Left lung (tissue), 4 donors: ENCODE measurements at regions not wholly inside any gene's neighbourhood (a gene's known extent, or its start where the extent isn't known, plus 50 kb on each side); places are given as distances from the start of the nearest gene placed in this dataset.

Experiments
- ATAC-seq: fragments of 200-7000 bp; cut with Tn5 transposase; one replicate; pipeline ENCODE4 v1.9.1; 2020; ENCODE audit warnings: moderate library complexity
- DNase-seq, 4 donors: peaks; one replicate each; pipeline ENCODE4 v3.0.0-alpha.2; 2013 to 2020
- H3K27ac ChIP-seq, 2 donors: fragments of 200-600 bp; sonication (generic) in 1 of 2; one replicate each; pipeline versions ENCODE4 v1.5.0 to v1.8.0; 2020 to 2021
- H3K27me3 ChIP-seq, 2 donors: fragments of 200-600 bp; sonication (generic) in 1 of 2; one replicate each; pipeline versions ENCODE4 v1.5.0 to v1.8.0; 2020 to 2021
- H3K36me3 ChIP-seq, 2 donors: fragments of 200-600 bp; sonication (generic) in 1 of 2; one replicate each; pipeline versions ENCODE4 v1.5.0 to v1.8.0; 2020 to 2021
- H3K4me1 ChIP-seq, 2 donors: fragments of 200-600 bp; one replicate each; pipeline ENCODE4 v1.8.0; 2021
- H3K4me3 ChIP-seq, 2 donors: fragments of 200-600 bp; sonication (generic) in 1 of 2; one replicate each; pipeline versions ENCODE4 v1.5.0 to v1.8.0; 2020 to 2021; ENCODE audit warnings: mild to moderate bottlenecking in 1 of 2
- H3K9me3 ChIP-seq, 2 donors: fragments of 200-600 bp; sonication (generic) in 1 of 2; one replicate each; pipeline versions ENCODE4 v1.5.0 to v1.8.0; 2020 to 2021
- CTCF ChIP-seq, 2 donors: fragments of 200-600 bp; sonication (generic) in 1 of 2; IDR thresholded peaks; one replicate each; pipeline versions ENCODE4 v1.5.0 to v1.8.0; 2021; ENCODE audit warnings: antibody characterized with exemption in 2 of 2
- intact Hi-C, 2 donors: fragments of 100-400 bp; cut with DNase I; formaldehyde crosslinking; loops; one replicate each; pipeline versions ENCODE4 v1.11.2 to v1.14.2; 2022
- donor health status: DM: no; HTN: yes; CAD: no.
- donor health status: DM: no; HTN: no; CAD: no.

- no peak for ATAC-seq
- H3K27ac ChIP-seq, result no peak overlapping the region
- intact Hi-C loops, result no loop called here
Observed at GRCh38 chr1:76003946-76004345, 70.6 kb upstream of the ST6GALNAC3 start.

GRCh38 chr1:76005765-76006164 is 68.8 kb upstream of the ST6GALNAC3 start:
- intact Hi-C loops, result no loop called here
- Histone ChIP-seq H3K27me3 (no peaks in the 10 kb centered on the region), H3K9me3 (no peaks in the 10 kb centered on the region), H3K27ac (no peak overlapping the region), H3K36me3 (no peaks in the 10 kb centered on the region), H3K4me3 (no peak overlapping the region), H3K4me1 (no peaks in the 10 kb centered on the region)
- ATAC-seq (no peak), DNase-seq (no peak)
- no peak for TF ChIP-seq CTCF (IDR thresholded peaks at IDR 0.05)

More at GRCh38 chr1:76003946-76004345, 70.6 kb upstream of the ST6GALNAC3 start:
- Histone ChIP-seq H3K4me1 (no peaks in the 10 kb centered on the region), H3K36me3 (no peaks in the 10 kb centered on the region), H3K4me3 (no peak overlapping the region), H3K9me3 (no peaks in the 10 kb centered on the region), H3K27me3 (no peaks in the 10 kb centered on the region)
- DNase-seq, result no peak
- TF ChIP-seq CTCF (IDR thresholded peaks at IDR 0.05), result no peak

- no peaks in the 10 kb centered on the region for H3K9me3 ChIP-seq
- H3K4me3 ChIP-seq, result no peak overlapping the region
- ATAC-seq, result peak; percentile 38
- H3K27ac ChIP-seq, result no peak overlapping the region
- H3K36me3 ChIP-seq, result no peaks in the 10 kb centered on the region
- intact Hi-C loops, result no loop called here
- no peaks in the 10 kb centered on the region for H3K27me3 ChIP-seq
- H3K4me1 ChIP-seq, result no peaks in the 10 kb centered on the region
- TF ChIP-seq CTCF (IDR thresholded peaks at IDR 0.05), result no peak
- peak in 1 of 4 donors; percentile 12 for DNase-seq
Observed at GRCh38 chr1:76006234-76006633, 68.3 kb upstream of the ST6GALNAC3 start.

- H3K36me3 ChIP-seq, result no peaks in the 10 kb centered on the region
- H3K4me1 ChIP-seq, result no peaks in the 10 kb centered on the region
- intact Hi-C loops, result no loop called here
- H3K27me3 ChIP-seq, result no peaks in the 10 kb centered on the region
- no peaks in the 10 kb centered on the region for H3K9me3 ChIP-seq
- TF ChIP-seq CTCF (IDR thresholded peaks at IDR 0.05), result no peak
- H3K27ac ChIP-seq, result no peak overlapping the region
- ATAC-seq (no peak), DNase-seq (no peak)
- H3K4me3 ChIP-seq, result no peak overlapping the region
Observed at GRCh38 chr1:76010802-76011201, 63.7 kb upstream of the ST6GALNAC3 start.

GRCh38 chr1:76012341-76013205 is 62.0 kb upstream of the ST6GALNAC3 start:
- no peaks in the 10 kb centered on the region for H3K27me3 ChIP-seq
- no peak for ATAC-seq
- no peak for DNase-seq
- no peaks in the 10 kb centered on the region for H3K9me3 ChIP-seq
- TF ChIP-seq CTCF (IDR thresholded peaks at IDR 0.05), result no peak
- H3K4me1 ChIP-seq, result no peaks in the 10 kb centered on the region
- no peaks in the 10 kb centered on the region for H3K36me3 ChIP-seq
- no peak overlapping the region for H3K27ac ChIP-seq
- no peak overlapping the region for H3K4me3 ChIP-seq
- intact Hi-C loops, result no loop called here
